GM21723 (cell line): ENCODE measurements at regions not wholly inside any gene's neighbourhood (a gene's known extent, or its start where the extent isn't known, plus 50 kb on each side); places are given as distances from the start of the nearest gene placed in this dataset.
A peak's percentile ranks its signal among the peaks of the same experiment; 100 is the strongest.
"Not testable (repeated sequence)": the region's sequence is repeated elsewhere in the genome, so short reads cannot be mapped to it uniquely, and the experiment has no call there.

Experiments used
- ATAC-seq: cut with Tn5 transposase; IDR thresholded peaks from one replicate; pipeline ENCODE4 v1.9.1; 2021; ENCODE audit warnings: mild to moderate bottlenecking, moderate library complexity; ENCODE audit not compliant: unreplicated experiment

- no peak for ATAC-seq
These were observed 136.9 kb upstream of the FREM1 start for GRCh38 chr9:15047028-15047551.

GRCh38 chr9:15033316-15033715 lies 123.1 kb upstream of the FREM1 start:
- ATAC-seq, result no peak

GRCh38 chr9:15032860-15033259 lies 122.6 kb upstream of the FREM1 start:
- no peak for ATAC-seq

- ATAC-seq, result no peak
These were observed 110.9 kb upstream of the FREM1 start for GRCh38 chr9:15021146-15021545.

GRCh38 chr9:15018096-15018637 lies 107.9 kb upstream of the FREM1 start:
- ATAC-seq, result no peak

GRCh38 chr9:15010581-15010980 lies 100.4 kb upstream of the FREM1 start:
- no peak for ATAC-seq

- ATAC-seq, result no peak
These were observed 97.5 kb upstream of the FREM1 start for GRCh38 chr9:15007698-15008097.

- no peak for ATAC-seq
These were observed 84.5 kb upstream of the FREM1 start for GRCh38 chr9:14994738-14995137.

GRCh38 chr9:14993901-14994554 lies 83.8 kb upstream of the FREM1 start:
- peak; percentile 33 for ATAC-seq

GRCh38 chr9:14993061-14993800 lies 83.0 kb upstream of the FREM1 start:
- ATAC-seq, result peak; percentile 41

GRCh38 chr9:14992516-14992915 lies 82.3 kb upstream of the FREM1 start:
- ATAC-seq, result no peak

- no peak for ATAC-seq
These were observed 81.9 kb upstream of the FREM1 start for GRCh38 chr9:14992081-14992480.

GRCh38 chr9:14990647-14991046 lies 80.4 kb upstream of the FREM1 start:
- ATAC-seq, result not testable (repeated sequence)

GRCh38 chr9:14989811-14990210 lies 79.6 kb upstream of the FREM1 start:
- ATAC-seq, result no peak

- not testable (repeated sequence) for ATAC-seq
These were observed 79.1 kb upstream of the FREM1 start for GRCh38 chr9:14989336-14989735.

- ATAC-seq, result no peak
These were observed 77.6 kb upstream of the FREM1 start for GRCh38 chr9:14987858-14988257.

GRCh38 chr9:14985419-14985818 lies 75.2 kb upstream of the FREM1 start:
- ATAC-seq, result no peak

GRCh38 chr9:14983599-14983998 lies 73.4 kb upstream of the FREM1 start:
- no peak for ATAC-seq

- no peak for ATAC-seq
These were observed 71.2 kb upstream of the FREM1 start for GRCh38 chr9:14981291-14981950.

- no peak for ATAC-seq
These were observed 68.1 kb upstream of the FREM1 start for GRCh38 chr9:14978022-14979000.
